ENCODE measurements at regions not wholly inside any gene's neighbourhood (a gene's known extent, or its start where the extent isn't known, plus 50 kb on each side); places are given as distances from the start of the nearest gene placed in this dataset.

GRCh38 chr7:91416155-91416865 is 152.1 kb downstream of the FZD1 start:
- TF ChIP-seq POLR2A (IDR thresholded peaks at IDR 0.05) (no peak), CTCF (IDR thresholded peaks at IDR 0.05) (no peak)
